GM12865 (cell line): ENCODE measurements at regions not wholly inside any gene's neighbourhood (a gene's known extent, or its start where the extent isn't known, plus 50 kb on each side); places are given as distances from the start of the nearest gene placed in this dataset.

Experiments
- DNase-seq: peaks from one replicate; pipeline ENCODE4 v3.0.0; 2010; ENCODE audit warnings: low read depth
- H3K4me3 ChIP-seq: 2 replicates; pipeline ENCODE4 v1.5.1; 2011; ENCODE audit warnings: mild to moderate bottlenecking, low read depth, low read length, control low read depth
- CTCF ChIP-seq: IDR thresholded peaks from 2 replicates; pipeline ENCODE4 v1.5.1; 2011; ENCODE audit warnings: low read length, control low read depth, low read depth, inconsistent platforms; ENCODE audit not compliant: insufficient read depth; ENCODE audit errors: missing control alignments

- H3K4me3 ChIP-seq: no peak overlapping the region
- no peak for TF ChIP-seq CTCF
- no peak for DNase-seq
Measured at GRCh38 chr16:75945916-75946457, 219.7 kb upstream of the CPHXL start.

DNA sequence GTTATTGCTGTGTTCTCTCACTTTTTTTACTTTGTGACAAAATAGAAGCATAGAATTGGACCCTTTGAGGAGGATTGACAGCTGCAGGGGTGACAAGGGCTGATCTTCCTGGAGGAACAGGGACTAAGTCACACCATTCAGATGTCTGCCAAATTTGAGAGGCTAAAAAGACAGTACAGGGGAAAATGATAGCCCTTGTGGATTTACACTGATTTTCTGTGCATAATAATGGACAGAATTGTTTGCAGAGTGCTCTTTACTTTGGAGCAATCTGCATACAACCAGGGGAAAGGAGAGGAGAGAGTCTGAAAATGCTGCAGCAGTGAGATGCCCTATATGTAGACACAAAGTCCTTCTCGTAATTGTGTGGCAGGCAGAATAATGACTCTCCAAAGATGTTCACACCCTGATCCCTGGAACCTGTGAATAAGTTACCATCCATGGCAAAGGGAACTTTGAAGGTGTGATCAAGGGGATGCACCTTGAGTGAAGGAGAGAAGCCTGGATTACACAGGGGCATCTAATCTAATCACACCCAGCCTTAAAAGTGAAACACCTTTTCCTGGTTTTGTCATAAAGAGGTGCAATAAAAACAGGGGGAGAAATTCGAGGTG, 221.4 kb upstream of the CPHXL start:
- DNase-seq: no peak
- H3K4me3 ChIP-seq: no peak overlapping the region
- TF ChIP-seq CTCF: no peak

- DNase-seq: no peak
- TF ChIP-seq CTCF: no peak
- no peak overlapping the region for H3K4me3 ChIP-seq
Measured at GRCh38 chr16:75948441-75948840, 222.2 kb upstream of the CPHXL start.

DNA sequence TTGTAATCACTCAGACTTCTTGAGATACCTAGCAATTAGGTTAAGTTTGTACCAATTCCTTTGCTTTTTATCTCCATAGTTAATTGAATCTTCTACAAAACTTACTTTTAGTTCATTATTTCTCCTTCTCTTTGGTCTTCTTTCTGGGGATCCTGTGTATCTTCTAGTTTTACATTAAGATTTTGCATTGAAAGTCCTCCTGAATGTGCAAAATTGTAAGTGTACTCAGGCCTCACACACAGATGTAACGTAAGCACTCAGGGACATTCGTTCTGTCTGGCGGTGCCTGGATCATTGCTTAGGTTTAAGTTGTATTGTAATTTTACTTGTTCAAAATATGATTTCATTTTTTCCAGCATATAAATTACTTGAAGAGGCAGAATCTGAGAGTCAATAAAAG, 222.6 kb upstream of the CPHXL start:
- H3K4me3 ChIP-seq: no peak overlapping the region
- TF ChIP-seq CTCF: no peak
- DNase-seq: no peak

DNA sequence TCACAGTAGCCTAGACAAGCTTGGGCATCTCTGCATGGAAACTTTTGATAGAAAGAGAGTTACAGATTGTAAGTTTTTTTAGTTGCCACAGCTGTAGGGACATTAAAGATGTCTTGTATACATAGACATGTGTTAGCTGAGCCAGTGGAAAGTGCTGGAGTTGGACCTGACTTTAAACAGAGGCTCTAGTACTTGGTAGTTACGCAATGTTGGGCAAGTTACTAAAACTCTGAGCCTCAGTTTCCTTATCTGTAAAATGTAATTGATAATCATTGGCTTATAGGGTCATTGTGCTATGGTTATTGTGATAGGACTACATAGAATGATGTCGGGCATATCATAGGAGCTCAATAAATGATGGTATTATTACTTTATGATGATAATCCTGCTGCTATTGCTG, 225.8 kb upstream of the CPHXL start:
- no peak for DNase-seq
- TF ChIP-seq CTCF: no peak

GRCh38 chr16:75957870-75958269, 231.6 kb upstream of the CPHXL start:
- DNase-seq: no peak
- TF ChIP-seq CTCF: no peak
- no peak overlapping the region for H3K4me3 ChIP-seq

More for the DNA sequence above, 225.8 kb upstream of the CPHXL start:
- H3K4me3 ChIP-seq: no peak overlapping the region
